Stimulated activated memory B cell treated with anti-CD40 and anti-IgM and Interleukin-4, amounts not matched to agents 10 μg/mL and 1 μg/mL and 100 μg/mL, for 72 hours (primary cell): ENCODE measurements at regions not wholly inside any gene's neighbourhood (a gene's known extent, or its start where the extent isn't known, plus 50 kb on each side); places are given as distances from the start of the nearest gene placed in this dataset.

ENCODE experiments used
- ATAC-seq: fragments of 150-1000 bp; cut with Tn5 transposase; 2 replicates; pipeline ENCODE4 v1.10.0; 2021
- H3K27ac Mint-ChIP-seq: one replicate; pipeline ENCODE4 v1.8.0; 2022; ENCODE audit warnings: mild to moderate bottlenecking, mixed read lengths
- H3K27me3 Mint-ChIP-seq: one replicate; pipeline ENCODE4 v1.8.0; 2022; ENCODE audit warnings: mixed read lengths
- H3K36me3 Mint-ChIP-seq: one replicate; pipeline ENCODE4 v1.8.0; 2022; ENCODE audit warnings: mixed read lengths
- H3K4me1 Mint-ChIP-seq: one replicate; pipeline ENCODE4 v1.8.0; 2022; ENCODE audit warnings: mixed read lengths
- H3K4me3 Mint-ChIP-seq: one replicate; pipeline ENCODE4 v1.8.0; 2022; ENCODE audit warnings: mild to moderate bottlenecking, moderate library complexity, mixed read lengths
- H3K9me3 Mint-ChIP-seq: one replicate; pipeline ENCODE4 v1.8.0; 2022; ENCODE audit warnings: mixed read lengths

- no peaks in the 10 kb centered on the region for H3K27me3 Mint-ChIP-seq
- H3K4me3 Mint-ChIP-seq: no peak overlapping the region
- H3K36me3 Mint-ChIP-seq: no peaks in the 10 kb centered on the region
- no peaks in the 10 kb centered on the region for H3K9me3 Mint-ChIP-seq
- peak overlapping the region; percentile 48 for H3K27ac Mint-ChIP-seq
- no peak for ATAC-seq
- peaks cover 48% of the 10 kb centered on the region for H3K4me1 Mint-ChIP-seq
Observed at GRCh38 chr6:167049275-167049674, 50.1 kb downstream of the CEP43 start.

- no peak overlapping the region for H3K4me3 Mint-ChIP-seq
- no peaks in the 10 kb centered on the region for H3K36me3 Mint-ChIP-seq
- no peak overlapping the region for H3K27ac Mint-ChIP-seq
- no peaks in the 10 kb centered on the region for H3K27me3 Mint-ChIP-seq
- peaks cover 53% of the 10 kb centered on the region for H3K4me1 Mint-ChIP-seq
- no peak for ATAC-seq
- no peaks in the 10 kb centered on the region for H3K9me3 Mint-ChIP-seq
Observed at GRCh38 chr6:167050903-167051302, 51.7 kb downstream of the CEP43 start.

GRCh38 chr6:167053895-167054530 is 54.8 kb downstream of the CEP43 start:
- ATAC-seq: no peak

GRCh38 chr6:167054987-167055386 is 55.8 kb downstream of the CEP43 start:
- H3K27ac Mint-ChIP-seq: no peak overlapping the region
- no peaks in the 10 kb centered on the region for H3K9me3 Mint-ChIP-seq
- H3K27me3 Mint-ChIP-seq: no peaks in the 10 kb centered on the region
- peaks cover 25% of the 10 kb centered on the region for H3K4me1 Mint-ChIP-seq
- no peaks in the 10 kb centered on the region for H3K36me3 Mint-ChIP-seq
- ATAC-seq: no peak
- no peak overlapping the region for H3K4me3 Mint-ChIP-seq

More at GRCh38 chr6:167053895-167054530, 54.8 kb downstream of the CEP43 start:
- Mint-ChIP-seq H3K4me3 (no peak overlapping the region), H3K4me1 (peaks cover 34% of the 10 kb centered on the region), H3K27ac (no peak overlapping the region), H3K9me3 (no peaks in the 10 kb centered on the region), H3K36me3 (no peaks in the 10 kb centered on the region), H3K27me3 (no peaks in the 10 kb centered on the region)

GRCh38 chr6:167056370-167056769 is 57.2 kb downstream of the CEP43 start:
- ATAC-seq: peak; percentile 95
- Mint-ChIP-seq H3K27ac (no peak overlapping the region), H3K4me1 (peaks cover 14% of the 10 kb centered on the region), H3K4me3 (no peak overlapping the region), H3K9me3 (no peaks in the 10 kb centered on the region), H3K36me3 (no peaks in the 10 kb centered on the region), H3K27me3 (no peaks in the 10 kb centered on the region)

GRCh38 chr6:167058261-167058660 is 59.1 kb downstream of the CEP43 start:
- H3K27ac Mint-ChIP-seq: no peak overlapping the region

More at GRCh38 chr6:167058261-167058660, 59.1 kb downstream of the CEP43 start:
- peaks cover 14% of the 10 kb centered on the region for H3K4me1 Mint-ChIP-seq
- no peaks in the 10 kb centered on the region for H3K27me3 Mint-ChIP-seq
- no peak for ATAC-seq
- H3K9me3 Mint-ChIP-seq: no peaks in the 10 kb centered on the region
- no peaks in the 10 kb centered on the region for H3K36me3 Mint-ChIP-seq
- H3K4me3 Mint-ChIP-seq: no peak overlapping the region
